HFFc6 (cell line): ENCODE measurements at regions not wholly inside any gene's neighbourhood (a gene's known extent, or its start where the extent isn't known, plus 50 kb on each side); places are given as distances from the start of the nearest gene placed in this dataset.

Experiments
- DNase-seq: peaks from one replicate; pipeline ENCODE4 v3.0.0-alpha.2; 2018
- H3K27ac Mint-ChIP-seq: 2 replicates; pipeline ENCODE4 v1.8.0; 2020; ENCODE audit warnings: mild to moderate bottlenecking, mixed read lengths
- H3K27me3 Mint-ChIP-seq: 2 replicates; pipeline ENCODE4 v1.8.0; 2021; ENCODE audit warnings: mild to moderate bottlenecking, moderate library complexity, mixed read lengths; ENCODE audit not compliant: insufficient read depth
- H3K36me3 Mint-ChIP-seq: 2 replicates; pipeline ENCODE4 v1.8.0; 2021; ENCODE audit warnings: low read depth, mixed read lengths
- H3K4me1 Mint-ChIP-seq: 2 replicates; pipeline ENCODE4 v1.8.0; 2020; ENCODE audit warnings: low read depth, mixed read lengths
- H3K4me3 Mint-ChIP-seq: 2 replicates; pipeline ENCODE4 v1.8.0; 2020; ENCODE audit warnings: mild to moderate bottlenecking, moderate library complexity, mixed read lengths
- H3K9me3 Mint-ChIP-seq: 2 replicates; pipeline ENCODE4 v1.8.0; 2020; ENCODE audit warnings: mild to moderate bottlenecking, mixed read lengths
- TF ChIP-seq, protein P1 (sequence below): fragments of 200-600 bp; sonication (generic); IDR thresholded peaks from 2 replicates; pipeline ENCODE4 v1.5.0; 2021; ENCODE audit warnings: antibody characterized with exemption, mild to moderate bottlenecking

DNA sequence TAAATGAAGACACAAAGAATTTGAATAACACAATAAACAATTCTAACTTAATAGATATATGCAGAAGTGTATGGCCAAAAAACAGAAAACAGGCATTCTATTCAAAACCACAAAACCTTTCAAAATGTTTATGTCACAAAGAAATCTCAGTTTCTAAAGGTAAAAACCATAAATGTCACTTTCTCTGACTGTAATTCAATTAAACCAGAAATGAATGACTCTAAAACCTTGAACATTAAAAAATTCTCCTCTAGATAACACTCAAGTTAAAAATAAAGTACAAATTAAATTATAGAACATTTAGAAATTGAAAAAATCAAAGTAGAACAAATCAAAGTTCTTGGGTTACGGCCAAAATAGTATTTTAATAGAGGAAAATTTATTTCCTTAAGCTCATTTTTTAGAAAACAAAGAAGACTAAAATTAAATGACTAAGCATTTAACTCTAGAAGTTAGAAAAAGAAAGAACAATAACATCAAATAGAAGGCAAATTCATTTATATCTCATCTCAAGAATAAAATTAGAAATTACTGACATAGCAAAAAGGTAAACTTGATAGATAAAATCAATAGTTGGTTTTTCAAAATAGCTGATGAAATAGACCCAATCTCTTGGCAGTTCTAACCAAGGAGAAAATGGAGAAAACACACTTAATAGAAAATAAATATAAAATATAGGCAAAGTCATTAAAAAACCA is 198.8 kb downstream of the TEX36 start:
- Mint-ChIP-seq H3K4me1 (0 out of 2 replicates have a peak, but pooled peaks cover 6% of the 10 kb centered on the region), H3K9me3 (no peaks in the 10 kb centered on the region), H3K4me3 (no peak overlapping the region), H3K36me3 (no peaks in the 10 kb centered on the region), H3K27me3 (peaks cover 3% of the 10 kb centered on the region), H3K27ac (no peak overlapping the region)
- DNase-seq = no peak
- TF ChIP-seq, protein P1, sequence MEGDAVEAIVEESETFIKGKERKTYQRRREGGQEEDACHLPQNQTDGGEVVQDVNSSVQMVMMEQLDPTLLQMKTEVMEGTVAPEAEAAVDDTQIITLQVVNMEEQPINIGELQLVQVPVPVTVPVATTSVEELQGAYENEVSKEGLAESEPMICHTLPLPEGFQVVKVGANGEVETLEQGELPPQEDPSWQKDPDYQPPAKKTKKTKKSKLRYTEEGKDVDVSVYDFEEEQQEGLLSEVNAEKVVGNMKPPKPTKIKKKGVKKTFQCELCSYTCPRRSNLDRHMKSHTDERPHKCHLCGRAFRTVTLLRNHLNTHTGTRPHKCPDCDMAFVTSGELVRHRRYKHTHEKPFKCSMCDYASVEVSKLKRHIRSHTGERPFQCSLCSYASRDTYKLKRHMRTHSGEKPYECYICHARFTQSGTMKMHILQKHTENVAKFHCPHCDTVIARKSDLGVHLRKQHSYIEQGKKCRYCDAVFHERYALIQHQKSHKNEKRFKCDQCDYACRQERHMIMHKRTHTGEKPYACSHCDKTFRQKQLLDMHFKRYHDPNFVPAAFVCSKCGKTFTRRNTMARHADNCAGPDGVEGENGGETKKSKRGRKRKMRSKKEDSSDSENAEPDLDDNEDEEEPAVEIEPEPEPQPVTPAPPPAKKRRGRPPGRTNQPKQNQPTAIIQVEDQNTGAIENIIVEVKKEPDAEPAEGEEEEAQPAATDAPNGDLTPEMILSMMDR = no peak

DNA sequence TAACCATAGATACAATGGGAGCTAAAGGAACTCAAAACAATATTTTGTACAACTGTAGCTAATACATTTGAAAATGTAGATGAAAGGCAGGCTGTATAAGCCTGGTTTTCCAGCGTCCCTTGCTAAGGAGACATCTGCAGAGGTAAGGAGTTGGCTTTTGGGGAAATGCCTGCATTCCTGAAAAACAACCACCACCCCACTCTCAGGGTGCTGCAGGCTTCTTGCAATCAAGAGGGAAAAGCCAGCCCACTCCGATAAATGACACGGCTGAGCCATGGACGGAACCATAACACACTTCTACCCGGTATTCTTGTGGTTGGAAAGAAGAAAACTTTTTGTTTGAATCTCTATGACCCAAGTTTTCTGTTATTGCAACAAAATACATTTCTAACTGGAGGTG is 200.3 kb downstream of the TEX36 start:
- Mint-ChIP-seq H3K9me3 (no peaks in the 10 kb centered on the region), H3K4me1 (0 out of 2 replicates have a peak, but pooled peaks cover 6% of the 10 kb centered on the region), H3K27me3 (peaks cover 3% of the 10 kb centered on the region)

DNA sequence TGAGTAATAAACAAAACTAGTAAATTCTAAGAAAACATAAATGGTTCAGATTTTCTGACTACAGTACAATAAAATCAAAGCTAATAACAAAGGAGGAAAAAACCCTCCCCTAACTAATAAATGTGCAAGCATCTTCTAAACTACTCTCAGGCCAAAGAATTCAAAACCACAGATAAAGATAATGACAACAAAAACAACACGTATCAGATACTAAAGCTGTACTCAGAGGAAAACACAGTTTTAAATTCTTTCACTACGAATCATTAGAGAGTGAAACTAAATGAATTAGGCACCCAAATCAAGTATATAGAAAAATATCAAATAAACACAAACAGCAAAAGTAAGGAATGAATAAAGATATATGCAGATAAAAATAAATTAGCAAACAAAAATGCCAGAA is 200.9 kb downstream of the TEX36 start:
- no peak for DNase-seq
- H3K27ac Mint-ChIP-seq = no peak overlapping the region
- TF ChIP-seq, protein P1 = no peak
- H3K27me3 Mint-ChIP-seq = peaks cover 3% of the 10 kb centered on the region
- H3K9me3 Mint-ChIP-seq = no peaks in the 10 kb centered on the region
- 0 out of 2 replicates have a peak, but pooled peaks cover 6% of the 10 kb centered on the region for H3K4me1 Mint-ChIP-seq
- no peaks in the 10 kb centered on the region for H3K36me3 Mint-ChIP-seq
- H3K4me3 Mint-ChIP-seq = no peak overlapping the region

More for the DNA sequence above, 200.3 kb downstream of the TEX36 start:
- Mint-ChIP-seq H3K4me3 (no peak overlapping the region), H3K27ac (no peak overlapping the region), H3K36me3 (no peaks in the 10 kb centered on the region)
- no peak for DNase-seq
- TF ChIP-seq, protein P1 = no peak

DNA sequence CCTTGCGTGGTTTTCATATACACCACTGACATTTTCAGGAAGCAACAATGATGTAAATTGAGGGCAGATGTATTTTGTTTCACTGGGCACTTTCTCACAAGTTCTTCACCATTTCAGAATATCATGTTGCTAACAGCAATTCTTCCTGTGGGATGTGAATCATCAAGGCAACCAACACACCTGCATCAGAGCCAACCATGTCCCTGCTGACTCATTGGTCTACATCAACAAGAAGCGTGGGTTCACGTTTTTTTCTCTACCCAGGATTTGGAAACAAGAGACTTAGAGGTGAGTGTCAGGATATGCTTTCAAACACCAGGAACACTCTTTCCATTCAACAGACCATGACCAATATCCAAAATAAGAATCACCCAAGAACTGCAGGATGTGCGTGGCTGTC is 203.9 kb downstream of the TEX36 start:
- H3K4me1 Mint-ChIP-seq = 0 out of 2 replicates have a peak, but pooled peaks cover 6% of the 10 kb centered on the region
- H3K9me3 Mint-ChIP-seq = no peaks in the 10 kb centered on the region
- H3K27ac Mint-ChIP-seq = no peak overlapping the region
- H3K36me3 Mint-ChIP-seq = no peaks in the 10 kb centered on the region
- H3K4me3 Mint-ChIP-seq = no peak overlapping the region
- DNase-seq = no peak
- H3K27me3 Mint-ChIP-seq = peaks cover 13% of the 10 kb centered on the region
- TF ChIP-seq, protein P1 = no peak

DNA sequence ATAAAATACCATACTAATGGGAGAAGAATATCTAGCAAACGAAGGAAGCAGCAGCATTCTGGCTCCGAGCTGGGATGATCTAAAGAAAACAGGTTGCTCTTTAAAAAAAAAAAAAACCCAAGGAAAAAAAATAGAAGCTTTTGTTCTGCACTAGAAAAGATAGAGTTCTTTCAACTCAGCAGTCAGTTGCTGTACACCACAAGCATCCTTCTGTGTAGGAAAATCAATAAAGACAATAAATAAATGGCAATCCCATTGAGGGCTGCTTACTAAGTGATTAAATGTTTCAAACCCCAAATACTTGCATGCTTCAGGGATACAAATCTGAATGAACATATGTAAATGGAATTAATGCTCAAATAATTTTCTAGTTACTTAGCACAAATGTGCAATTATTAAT is 207.1 kb downstream of the TEX36 start:
- no peaks in the 10 kb centered on the region for H3K36me3 Mint-ChIP-seq
- DNase-seq = no peak
- H3K27ac Mint-ChIP-seq = no peak overlapping the region
- peaks cover 18% of the 10 kb centered on the region for H3K27me3 Mint-ChIP-seq
- no peaks in the 10 kb centered on the region for H3K9me3 Mint-ChIP-seq
- TF ChIP-seq, protein P1 = no peak
- no peak overlapping the region for H3K4me3 Mint-ChIP-seq
- no peaks in the 10 kb centered on the region for H3K4me1 Mint-ChIP-seq
